Fibroblast of pulmonary artery (primary cell): ENCODE measurements at regions not wholly inside any gene's neighbourhood (a gene's known extent, or its start where the extent isn't known, plus 50 kb on each side); places are given as distances from the start of the nearest gene placed in this dataset.
"Not testable (repeated sequence)": the region's sequence is repeated elsewhere in the genome, so short reads cannot be mapped to it uniquely, and the experiment has no call there.

Experiments
- DNase-seq: peaks from one replicate; pipeline ENCODE4 v3.0.0-alpha.2; 2010; ENCODE audit warnings: low read depth
- H3K4me3 ChIP-seq: replicated peaks from 2 replicates; pipeline ENCODE4 v1.5.1; 2011; ENCODE audit warnings: low read depth, mild to moderate bottlenecking, control low read depth, low read length, moderate library complexity
- TF ChIP-seq, protein P1 (sequence below): IDR thresholded peaks from 2 replicates; pipeline ENCODE4 v1.5.1; 2011; ENCODE audit warnings: mild to moderate bottlenecking, control low read depth, low read length, inconsistent platforms; ENCODE audit errors: missing control alignments

GRCh38 chr5:60479542-60479941, 220.4 kb downstream of the DEPDC1B start:
- no peak overlapping the region for H3K4me3 ChIP-seq
- no peak for DNase-seq
- TF ChIP-seq, protein P1, sequence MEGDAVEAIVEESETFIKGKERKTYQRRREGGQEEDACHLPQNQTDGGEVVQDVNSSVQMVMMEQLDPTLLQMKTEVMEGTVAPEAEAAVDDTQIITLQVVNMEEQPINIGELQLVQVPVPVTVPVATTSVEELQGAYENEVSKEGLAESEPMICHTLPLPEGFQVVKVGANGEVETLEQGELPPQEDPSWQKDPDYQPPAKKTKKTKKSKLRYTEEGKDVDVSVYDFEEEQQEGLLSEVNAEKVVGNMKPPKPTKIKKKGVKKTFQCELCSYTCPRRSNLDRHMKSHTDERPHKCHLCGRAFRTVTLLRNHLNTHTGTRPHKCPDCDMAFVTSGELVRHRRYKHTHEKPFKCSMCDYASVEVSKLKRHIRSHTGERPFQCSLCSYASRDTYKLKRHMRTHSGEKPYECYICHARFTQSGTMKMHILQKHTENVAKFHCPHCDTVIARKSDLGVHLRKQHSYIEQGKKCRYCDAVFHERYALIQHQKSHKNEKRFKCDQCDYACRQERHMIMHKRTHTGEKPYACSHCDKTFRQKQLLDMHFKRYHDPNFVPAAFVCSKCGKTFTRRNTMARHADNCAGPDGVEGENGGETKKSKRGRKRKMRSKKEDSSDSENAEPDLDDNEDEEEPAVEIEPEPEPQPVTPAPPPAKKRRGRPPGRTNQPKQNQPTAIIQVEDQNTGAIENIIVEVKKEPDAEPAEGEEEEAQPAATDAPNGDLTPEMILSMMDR, result no peak

DNA sequence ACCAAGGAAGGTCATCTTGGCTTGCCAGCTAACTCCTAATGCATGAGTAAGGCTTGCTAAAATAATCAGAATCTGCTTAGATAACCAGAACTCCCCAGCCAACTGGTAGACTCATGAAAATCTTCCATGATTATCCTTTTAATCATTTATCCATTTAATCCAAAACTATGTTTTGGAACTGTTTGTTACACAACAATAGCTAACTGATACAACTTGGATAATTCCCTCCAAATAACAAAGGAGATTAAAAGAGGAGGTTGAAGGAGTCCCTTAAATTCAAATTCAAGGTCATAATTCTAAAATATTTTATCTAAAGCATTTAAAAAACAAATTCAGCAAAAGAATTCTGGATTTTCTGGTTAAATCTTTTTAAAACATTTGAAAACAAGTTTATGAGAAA, 222.1 kb downstream of the DEPDC1B start:
- TF ChIP-seq, protein P1, result no peak
- no peak for DNase-seq
- H3K4me3 ChIP-seq, result no peak overlapping the region

DNA sequence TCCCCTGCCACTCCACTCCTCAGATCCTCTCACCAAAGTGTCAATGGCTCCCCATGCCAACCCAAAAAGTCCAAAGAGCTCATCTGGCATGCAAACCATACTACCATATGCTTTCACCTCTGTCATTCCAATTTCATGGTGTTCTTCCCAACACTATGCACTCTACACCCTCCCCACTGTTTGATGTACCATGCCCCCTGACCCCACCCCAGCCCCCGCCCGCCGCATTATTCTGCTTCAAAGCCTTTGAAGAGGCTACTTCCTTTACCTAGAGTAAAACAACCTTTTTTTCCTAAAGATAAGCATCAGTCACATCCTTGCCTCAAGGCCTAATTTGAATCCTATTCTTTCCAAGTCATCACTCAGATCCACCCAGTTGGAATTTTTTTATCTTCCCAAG, 226.3 kb downstream of the DEPDC1B start:
- TF ChIP-seq, protein P1, result no peak
- H3K4me3 ChIP-seq, result no peak overlapping the region
- no peak for DNase-seq

DNA sequence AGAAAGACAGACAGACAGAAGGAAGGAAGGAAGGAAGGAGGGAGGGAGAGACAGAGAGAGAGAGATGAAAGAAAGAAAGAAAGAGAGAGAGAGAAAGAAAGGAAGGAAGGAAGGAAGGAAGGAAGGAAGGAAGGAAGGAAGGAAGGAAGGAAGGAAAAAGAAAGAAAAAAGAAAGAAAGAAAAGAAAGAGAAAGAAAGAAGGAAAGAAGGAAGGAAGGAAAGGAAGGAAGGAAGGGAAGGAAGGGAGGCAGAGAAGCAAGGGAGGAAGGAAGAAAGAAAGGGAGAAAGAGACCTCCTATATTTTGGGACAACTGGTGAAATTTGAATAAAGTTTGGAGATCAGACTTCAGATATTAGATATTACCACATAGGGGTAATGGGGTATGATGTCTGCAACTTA, 226.9 kb downstream of the DEPDC1B start:
- not testable (repeated sequence) for H3K4me3 ChIP-seq

GRCh38 chr5:60470881-60471280, 229.1 kb downstream of the DEPDC1B start:
- TF ChIP-seq, protein P1, result no peak
- no peak overlapping the region for H3K4me3 ChIP-seq
- DNase-seq, result no peak

More for the DNA sequence above, 226.9 kb downstream of the DEPDC1B start:
- not testable (repeated sequence) for DNase-seq

DNA sequence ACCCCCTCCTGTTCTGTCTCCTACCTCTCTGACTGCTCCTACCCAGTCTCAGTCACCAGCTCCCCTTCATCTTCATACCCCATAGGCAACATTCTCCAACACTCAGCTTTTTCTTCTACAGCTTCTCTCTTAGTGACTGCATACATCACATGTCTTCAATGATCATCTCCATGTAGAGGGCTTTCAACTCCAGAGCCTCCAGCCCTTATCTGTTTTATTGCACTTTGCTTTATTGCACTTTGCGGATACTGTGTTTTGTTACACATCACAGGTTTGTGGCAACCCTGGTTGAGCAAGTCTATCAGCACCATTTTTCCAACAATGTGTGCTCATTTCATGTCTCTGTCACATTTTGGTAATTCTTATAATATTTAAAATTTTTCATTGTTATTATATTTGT, 230.7 kb downstream of the DEPDC1B start:
- H3K4me3 ChIP-seq, result no peak overlapping the region
- no peak for DNase-seq
- TF ChIP-seq, protein P1, result no peak

DNA sequence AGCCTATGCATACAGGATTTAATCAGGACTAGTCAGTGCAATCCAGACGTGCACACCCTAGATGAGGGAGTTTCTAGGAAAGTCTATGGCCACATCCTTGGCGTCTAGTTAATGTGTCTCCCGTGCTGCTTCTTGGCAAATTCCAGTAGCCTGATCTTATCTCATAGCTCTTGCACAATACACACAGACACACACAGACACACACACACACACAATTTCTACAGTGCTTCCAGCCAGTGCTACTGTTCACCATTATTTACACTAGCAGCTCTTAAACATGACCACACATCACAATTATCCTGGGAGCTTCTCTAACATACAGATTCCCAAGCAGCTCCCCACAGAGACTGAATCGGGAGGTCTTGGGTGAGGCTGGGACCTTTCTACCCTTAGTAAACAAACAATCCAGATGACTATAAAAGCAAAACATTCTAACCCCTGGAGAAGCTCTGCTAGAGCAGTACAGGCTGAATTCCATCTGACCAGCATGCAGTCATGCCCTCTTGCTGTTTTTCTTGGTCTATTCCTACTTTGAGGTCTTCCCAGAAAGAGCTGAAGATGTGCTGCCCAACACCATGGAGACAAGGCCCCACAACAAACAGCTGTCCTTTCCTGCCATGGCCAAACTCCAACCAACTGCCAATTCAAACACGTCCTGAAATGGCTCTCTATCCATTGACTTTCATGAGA, 236.6 kb downstream of the DEPDC1B start:
- peak; percentile 28 for DNase-seq
- no peak overlapping the region for H3K4me3 ChIP-seq
- TF ChIP-seq, protein P1, result no peak
